Astrocyte of the spinal cord (primary cell): ENCODE measurements at regions not wholly inside any gene's neighbourhood (a gene's known extent, or its start where the extent isn't known, plus 50 kb on each side); places are given as distances from the start of the nearest gene placed in this dataset.

ENCODE experiments used
- DNase-seq: peaks from one replicate; pipeline ENCODE4 v3.0.0; 2011; ENCODE audit warnings: low read depth, low spot score
- H3K4me3 ChIP-seq: 2 replicates; pipeline ENCODE4 v1.5.1; 2011; ENCODE audit warnings: low read depth, mild to moderate bottlenecking, low read length, moderate library complexity
- CTCF ChIP-seq: IDR thresholded peaks from 2 replicates; pipeline ENCODE4 v1.5.1; 2012; ENCODE audit warnings: low read depth, mild to moderate bottlenecking, low read length, inconsistent platforms
- in situ Hi-C: cut with HindIII; loops from 2 replicates; pipeline ENCODE4 v1.10.0; 2017; ENCODE audit warnings: low sequenced_read_pairs

- H3K4me3 ChIP-seq = no peak overlapping the region
- in situ Hi-C loops = no loop called here
- no peak for DNase-seq
- no peak for TF ChIP-seq CTCF
Observed at GRCh38 chr10:3872712-3873329, 87.8 kb upstream of the KLF6 start.

- in situ Hi-C loops = no loop called here
- TF ChIP-seq CTCF = no peak
Observed at GRCh38 chr10:3871424-3871996, 86.5 kb upstream of the KLF6 start.

GRCh38 chr10:3869036-3869435, 84.0 kb upstream of the KLF6 start:
- DNase-seq = no peak
- H3K4me3 ChIP-seq = no peak overlapping the region
- in situ Hi-C loops = no loop called here
- no peak for TF ChIP-seq CTCF

More at GRCh38 chr10:3871424-3871996, 86.5 kb upstream of the KLF6 start:
- DNase-seq = no peak
- no peak overlapping the region for H3K4me3 ChIP-seq

DNA sequence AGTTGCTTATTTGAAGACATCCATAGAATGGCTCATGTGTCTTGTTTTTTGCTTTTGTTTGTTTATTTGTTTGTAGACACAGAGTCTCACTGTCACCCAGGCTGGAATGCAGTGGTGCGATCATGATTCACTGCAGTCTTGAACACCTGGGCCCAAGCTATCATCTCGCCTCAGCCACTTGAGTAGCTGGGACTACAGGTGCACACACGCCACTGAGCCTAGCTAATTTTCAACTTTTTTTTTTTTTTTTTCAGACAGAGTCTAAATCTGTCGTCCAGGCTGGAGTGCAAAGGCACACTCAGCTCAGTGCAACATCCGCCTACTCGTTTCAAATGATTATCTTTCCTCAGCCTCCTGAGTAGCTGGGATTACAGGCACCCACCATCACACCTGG, 83.3 kb upstream of the KLF6 start:
- TF ChIP-seq CTCF = no peak
- no peak overlapping the region for H3K4me3 ChIP-seq
- in situ Hi-C loops = no loop called here
- DNase-seq = no peak

DNA sequence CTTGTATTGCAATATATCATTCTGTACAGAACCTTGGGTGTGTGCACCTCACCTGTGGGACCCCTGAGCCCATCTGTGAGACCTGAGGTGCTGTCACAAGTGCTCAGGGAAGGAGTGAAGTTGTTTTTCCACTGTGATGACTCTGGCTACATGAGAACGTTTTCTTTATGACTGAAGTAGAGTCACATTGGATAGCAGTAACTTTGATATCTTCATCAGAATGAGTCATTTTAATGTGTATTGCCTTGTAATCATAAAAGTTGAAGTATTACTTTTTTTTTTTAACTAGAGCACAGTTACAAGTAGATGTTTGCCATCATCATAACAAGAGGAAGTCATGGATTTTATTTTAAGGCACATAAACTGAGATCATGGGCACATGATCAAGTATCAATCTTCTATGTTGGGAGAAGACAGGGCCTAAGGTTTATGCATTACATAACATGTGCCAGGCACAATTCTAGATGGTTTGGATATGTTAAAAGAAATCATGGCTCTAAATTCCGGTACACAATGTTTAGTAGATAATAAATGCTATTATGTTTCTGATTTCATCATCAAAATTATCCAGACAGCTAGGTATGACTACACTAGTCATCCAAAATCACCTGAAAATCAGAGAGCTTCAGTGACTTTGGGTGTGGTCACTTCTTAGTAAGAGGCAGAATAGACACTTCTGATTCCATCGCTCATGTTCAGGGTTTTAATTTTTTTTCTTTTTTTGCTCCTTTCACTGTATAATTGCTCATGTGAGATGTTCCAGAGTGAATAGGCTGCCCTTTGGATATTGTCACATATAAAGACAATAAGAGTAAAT, 82.7 kb upstream of the KLF6 start:
- TF ChIP-seq CTCF = no peak
- no peak for DNase-seq
- H3K4me3 ChIP-seq = no peak overlapping the region
- in situ Hi-C loops = no loop called here

- no peak for TF ChIP-seq CTCF
- in situ Hi-C loops = no loop called here
- no peak overlapping the region for H3K4me3 ChIP-seq
- no peak for DNase-seq
Observed at GRCh38 chr10:3866332-3866731, 81.3 kb upstream of the KLF6 start.
